ENCODE measurements at regions not wholly inside any gene's neighbourhood (a gene's known extent, or its start where the extent isn't known, plus 50 kb on each side); places are given as distances from the start of the nearest gene placed in this dataset.
"Not testable (repeated sequence)": the region's sequence is repeated elsewhere in the genome, so short reads cannot be mapped to it uniquely, and the experiment has no call there.

DNA sequence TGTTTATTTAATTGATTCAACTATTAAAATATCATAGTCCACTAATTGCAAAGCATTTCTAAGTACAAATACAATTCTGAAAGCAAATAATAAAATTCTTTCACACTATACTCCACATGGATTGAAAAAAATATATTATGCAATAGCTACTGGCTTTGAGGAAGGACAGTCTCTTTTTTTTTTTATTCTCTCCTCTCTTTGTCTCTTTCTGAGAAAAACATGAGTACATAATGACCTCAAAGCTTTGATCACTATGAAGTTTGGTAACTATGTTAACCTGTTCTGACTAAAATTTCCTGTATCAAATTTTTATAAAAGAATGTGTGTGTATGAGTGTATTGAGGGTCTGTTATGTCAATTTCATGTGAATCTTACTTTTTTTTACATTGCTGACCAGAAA lies 96.2 kb downstream of the RGS2 start:
- Histone ChIP-seq H3K4me3 (ENCODE audit: low read depth in 1 of 2, low read length in 2 of 2) (no peak overlapping the region), H3K9ac (ENCODE audit: low read depth, low read length) (no peak overlapping the region), H2AFZ (ENCODE audit: low read depth, low read length) (no peak overlapping the region), H3K4me1 (ENCODE audit: insufficient read depth, low read length) (no peaks in the 10 kb centered on the region), H3K79me2 (ENCODE audit: insufficient read depth, low read length) (no peaks in the 10 kb centered on the region), H3K36me3 (ENCODE audit: insufficient read depth, low read length) (no peaks in the 10 kb centered on the region), H3K4me2 (ENCODE audit: insufficient read depth, low read length) (no peak overlapping the region), H3K9me3 (ENCODE audit: insufficient read depth, low read length, severe bottlenecking) (no peaks in the 10 kb centered on the region), H3K27me3 (ENCODE audit: insufficient read depth, low read length, poor library complexity) (no peaks in the 10 kb centered on the region), H4K20me1 (ENCODE audit: insufficient read depth, low read length) (no peaks in the 10 kb centered on the region), H3K27ac (ENCODE audit: low read length) (no peak overlapping the region)
- no peak for TF ChIP-seq EZH2 (IDR thresholded peaks at IDR 0.05; ENCODE audit: borderline replicate concordance, low read depth, low read length, severe bottlenecking)
- TF ChIP-seq, protein P1, sequence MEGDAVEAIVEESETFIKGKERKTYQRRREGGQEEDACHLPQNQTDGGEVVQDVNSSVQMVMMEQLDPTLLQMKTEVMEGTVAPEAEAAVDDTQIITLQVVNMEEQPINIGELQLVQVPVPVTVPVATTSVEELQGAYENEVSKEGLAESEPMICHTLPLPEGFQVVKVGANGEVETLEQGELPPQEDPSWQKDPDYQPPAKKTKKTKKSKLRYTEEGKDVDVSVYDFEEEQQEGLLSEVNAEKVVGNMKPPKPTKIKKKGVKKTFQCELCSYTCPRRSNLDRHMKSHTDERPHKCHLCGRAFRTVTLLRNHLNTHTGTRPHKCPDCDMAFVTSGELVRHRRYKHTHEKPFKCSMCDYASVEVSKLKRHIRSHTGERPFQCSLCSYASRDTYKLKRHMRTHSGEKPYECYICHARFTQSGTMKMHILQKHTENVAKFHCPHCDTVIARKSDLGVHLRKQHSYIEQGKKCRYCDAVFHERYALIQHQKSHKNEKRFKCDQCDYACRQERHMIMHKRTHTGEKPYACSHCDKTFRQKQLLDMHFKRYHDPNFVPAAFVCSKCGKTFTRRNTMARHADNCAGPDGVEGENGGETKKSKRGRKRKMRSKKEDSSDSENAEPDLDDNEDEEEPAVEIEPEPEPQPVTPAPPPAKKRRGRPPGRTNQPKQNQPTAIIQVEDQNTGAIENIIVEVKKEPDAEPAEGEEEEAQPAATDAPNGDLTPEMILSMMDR (IDR thresholded peaks at IDR 0.05; ENCODE audit: borderline replicate concordance, extremely low read depth, low read length, poor library complexity, severe bottlenecking), result no peak
- DNase-seq (no peak), ATAC-seq (ENCODE audit: insufficient read depth, low read depth) (no peak)

DNA sequence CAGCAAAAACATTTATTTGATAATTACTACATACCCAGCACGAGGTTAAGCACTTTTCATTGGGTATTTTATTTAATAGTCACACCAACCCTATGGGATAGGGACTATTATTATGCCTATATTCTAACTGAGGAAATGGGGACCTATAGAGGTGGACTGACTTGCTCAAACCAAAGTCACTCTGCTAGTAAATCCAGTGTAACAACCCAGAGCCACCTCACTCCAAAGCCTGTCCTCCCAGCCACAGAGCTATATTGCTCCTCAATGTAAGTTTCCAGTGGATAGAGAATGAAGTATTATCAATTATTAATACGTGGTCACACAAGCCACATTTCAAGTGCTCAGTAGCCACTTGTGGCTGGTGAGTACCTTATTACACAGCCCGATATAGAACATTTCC lies 97.5 kb downstream of the RGS2 start:
- ATAC-seq (ENCODE audit: insufficient read depth, low read depth), result no peak
- Histone ChIP-seq H3K4me1 (ENCODE audit: insufficient read depth, low read length) (no peaks in the 10 kb centered on the region), H3K27me3 (ENCODE audit: insufficient read depth, low read length, poor library complexity) (no peaks in the 10 kb centered on the region), H3K79me2 (ENCODE audit: insufficient read depth, low read length) (no peaks in the 10 kb centered on the region), H2AFZ (ENCODE audit: low read depth, low read length) (no peak overlapping the region), H3K4me2 (ENCODE audit: insufficient read depth, low read length) (no peak overlapping the region), H3K9ac (ENCODE audit: low read depth, low read length) (no peak overlapping the region), H3K27ac (ENCODE audit: low read length) (no peak overlapping the region), H3K9me3 (ENCODE audit: insufficient read depth, low read length, severe bottlenecking) (no peaks in the 10 kb centered on the region), H3K36me3 (ENCODE audit: insufficient read depth, low read length) (no peaks in the 10 kb centered on the region), H4K20me1 (ENCODE audit: insufficient read depth, low read length) (no peaks in the 10 kb centered on the region), H3K4me3 (ENCODE audit: low read depth in 1 of 2, low read length in 2 of 2) (no peak overlapping the region)
- TF ChIP-seq EZH2 (IDR thresholded peaks at IDR 0.05; ENCODE audit: borderline replicate concordance, low read depth, low read length, severe bottlenecking), result no peak
- TF ChIP-seq, protein P1 (IDR thresholded peaks at IDR 0.05; ENCODE audit: borderline replicate concordance, extremely low read depth, low read length, poor library complexity, severe bottlenecking), result no peak
- DNase-seq, result no peak

DNA sequence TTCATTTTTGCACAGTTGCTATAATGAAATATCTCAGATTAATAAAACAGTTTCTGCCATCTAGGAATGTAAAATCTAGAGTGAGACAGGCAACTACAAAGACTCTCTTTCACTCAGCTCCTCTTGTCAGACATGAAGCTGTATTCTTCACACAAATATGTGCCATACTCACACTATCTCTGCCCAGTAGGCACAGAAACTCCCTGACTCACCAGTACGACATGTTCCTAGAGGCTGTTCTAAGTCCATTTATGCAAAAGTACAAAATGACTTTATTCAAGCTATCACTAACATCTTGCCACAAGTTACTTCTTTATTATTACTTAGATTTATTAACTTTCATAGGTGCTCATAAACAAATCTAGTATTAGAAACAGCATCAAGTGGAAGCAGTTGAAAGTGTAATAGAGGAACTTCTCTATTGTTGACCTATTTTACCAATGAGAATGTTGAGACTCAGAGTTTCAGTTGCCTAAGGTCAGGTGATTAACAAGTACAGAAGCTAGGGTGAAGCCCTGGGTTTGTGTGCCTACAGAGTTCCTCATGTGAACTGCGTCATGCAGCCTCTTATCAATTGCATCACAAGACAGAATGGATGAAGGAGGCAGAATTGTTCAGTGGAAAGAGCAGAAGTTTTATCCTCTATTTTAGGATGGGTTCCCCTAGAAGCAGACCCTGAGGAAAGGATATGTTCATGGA lies 98.9 kb downstream of the RGS2 start:
- DNase-seq (no peak), ATAC-seq (ENCODE audit: insufficient read depth, low read depth) (no peak)
- Histone ChIP-seq H2AFZ (ENCODE audit: low read depth, low read length) (no peak overlapping the region), H3K4me2 (ENCODE audit: insufficient read depth, low read length) (no peak overlapping the region), H3K79me2 (ENCODE audit: insufficient read depth, low read length) (no peaks in the 10 kb centered on the region), H4K20me1 (ENCODE audit: insufficient read depth, low read length) (no peaks in the 10 kb centered on the region), H3K27ac (ENCODE audit: low read length) (no peak overlapping the region), H3K4me1 (ENCODE audit: insufficient read depth, low read length) (no peaks in the 10 kb centered on the region), H3K4me3 (ENCODE audit: low read depth in 1 of 2, low read length in 2 of 2) (no peak overlapping the region), H3K27me3 (ENCODE audit: insufficient read depth, low read length, poor library complexity) (no peaks in the 10 kb centered on the region), H3K36me3 (ENCODE audit: insufficient read depth, low read length) (no peaks in the 10 kb centered on the region), H3K9ac (ENCODE audit: low read depth, low read length) (no peak overlapping the region), H3K9me3 (ENCODE audit: insufficient read depth, low read length, severe bottlenecking) (no peaks in the 10 kb centered on the region)
- TF ChIP-seq, protein P1 (IDR thresholded peaks at IDR 0.05; ENCODE audit: borderline replicate concordance, extremely low read depth, low read length, poor library complexity, severe bottlenecking), result no peak
- no peak for TF ChIP-seq EZH2 (IDR thresholded peaks at IDR 0.05; ENCODE audit: borderline replicate concordance, low read depth, low read length, severe bottlenecking)

DNA sequence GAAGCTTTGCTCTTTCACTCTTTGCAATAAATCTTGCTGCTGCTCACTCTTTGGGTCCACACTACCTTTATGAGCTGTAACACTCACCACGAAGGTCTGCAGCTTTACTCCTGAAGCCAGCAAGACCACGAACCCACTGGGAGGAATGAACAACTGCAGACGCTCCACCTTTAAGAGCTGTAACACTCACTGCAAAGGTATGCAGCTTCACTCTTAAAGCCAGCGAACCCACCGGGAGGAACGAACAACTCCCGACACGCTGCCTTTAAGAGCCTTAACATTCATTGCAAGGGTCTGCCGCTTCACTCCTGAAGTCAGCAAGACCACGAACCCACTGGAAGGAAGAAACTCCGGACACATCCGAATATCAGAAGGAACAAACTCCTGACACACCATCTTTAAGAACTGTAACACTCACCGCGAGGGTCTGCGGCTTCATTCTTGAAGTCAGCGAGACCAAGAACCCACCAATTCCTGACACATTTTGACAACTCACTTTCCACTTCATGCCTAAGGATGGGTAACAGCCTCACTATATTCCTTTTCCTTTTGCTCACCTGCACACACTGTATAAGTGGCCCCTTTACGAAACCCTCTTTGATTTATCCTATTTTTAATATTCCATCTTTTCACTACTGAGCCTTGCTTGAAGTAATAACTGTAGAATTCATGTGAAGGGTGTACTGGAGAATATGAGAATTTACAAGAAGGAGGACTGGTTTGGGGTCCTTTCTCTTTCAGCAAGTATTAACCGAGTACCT lies 103.2 kb downstream of the RGS2 start:
- not testable (repeated sequence) for H3K79me2 ChIP-seq (ENCODE audit: insufficient read depth, low read length); H3K36me3 ChIP-seq (ENCODE audit: insufficient read depth, low read length); H3K4me1 ChIP-seq (ENCODE audit: insufficient read depth, low read length); H2AFZ ChIP-seq (ENCODE audit: low read depth, low read length); H3K4me3 ChIP-seq (ENCODE audit: low read depth in 1 of 2, low read length in 2 of 2); H3K4me2 ChIP-seq (ENCODE audit: insufficient read depth, low read length); H3K27ac ChIP-seq (ENCODE audit: low read length); DNase-seq; H3K27me3 ChIP-seq (ENCODE audit: insufficient read depth, low read length, poor library complexity); H3K9me3 ChIP-seq (ENCODE audit: insufficient read depth, low read length, severe bottlenecking); ATAC-seq (ENCODE audit: insufficient read depth, low read depth); H4K20me1 ChIP-seq (ENCODE audit: insufficient read depth, low read length); H3K9ac ChIP-seq (ENCODE audit: low read depth, low read length)

Data from DND-41 (cell line).